ENCODE measurements at regions not wholly inside any gene's neighbourhood (a gene's known extent, or its start where the extent isn't known, plus 50 kb on each side); places are given as distances from the start of the nearest gene placed in this dataset.
"Not testable (repeated sequence)": the region's sequence is repeated elsewhere in the genome, so short reads cannot be mapped to it uniquely, and the experiment has no call there.

GRCh38 chr6:119517428-119517827 is 167.9 kb upstream of the MAN1A1 start:
- no peak for DNase-seq

GRCh38 chr6:119514345-119514744 is 164.8 kb upstream of the MAN1A1 start:
- DNase-seq, result no peak

- DNase-seq, result no peak
Observed at GRCh38 chr6:119511024-119511423, 161.5 kb upstream of the MAN1A1 start.

GRCh38 chr6:119510246-119510645 is 160.7 kb upstream of the MAN1A1 start:
- no peak for DNase-seq

- no peak for DNase-seq
Observed at GRCh38 chr6:119506631-119507174, 157.1 kb upstream of the MAN1A1 start.

- no peak for DNase-seq
Observed at GRCh38 chr6:119501798-119502483, 152.4 kb upstream of the MAN1A1 start.

- DNase-seq, result no peak
Observed at GRCh38 chr6:119499797-119500196, 150.2 kb upstream of the MAN1A1 start.

GRCh38 chr6:119497988-119498727 is 148.6 kb upstream of the MAN1A1 start:
- no peak for DNase-seq

- DNase-seq, result no peak
Observed at GRCh38 chr6:119495230-119495683, 145.7 kb upstream of the MAN1A1 start.

- DNase-seq, result no peak
Observed at GRCh38 chr6:119493980-119494379, 144.4 kb upstream of the MAN1A1 start.

- not testable (repeated sequence) for DNase-seq
Observed at GRCh38 chr6:119491112-119491511, 141.6 kb upstream of the MAN1A1 start.

- not testable (repeated sequence) for DNase-seq
Observed at GRCh38 chr6:119490050-119490449, 140.5 kb upstream of the MAN1A1 start.

- DNase-seq, result no peak
Observed at GRCh38 chr6:119484598-119484997, 135.0 kb upstream of the MAN1A1 start.

- no peak for DNase-seq
Observed at GRCh38 chr6:119483908-119484307, 134.3 kb upstream of the MAN1A1 start.

GRCh38 chr6:119482850-119483285 is 133.3 kb upstream of the MAN1A1 start:
- DNase-seq, result no peak

GRCh38 chr6:119481976-119482375 is 132.4 kb upstream of the MAN1A1 start:
- no peak for DNase-seq

- DNase-seq, result no peak
Observed at GRCh38 chr6:119480961-119481497, 131.5 kb upstream of the MAN1A1 start.

GRCh38 chr6:119479860-119480655 is 130.5 kb upstream of the MAN1A1 start:
- peak; percentile 11 for DNase-seq

GRCh38 chr6:119476554-119476953 is 127.0 kb upstream of the MAN1A1 start:
- no peak for DNase-seq

GRCh38 chr6:119476024-119476423 is 126.5 kb upstream of the MAN1A1 start:
- no peak for DNase-seq

GRCh38 chr6:119470893-119471542 is 121.5 kb upstream of the MAN1A1 start:
- no peak for DNase-seq

- no peak for DNase-seq
Observed at GRCh38 chr6:119467488-119468081, 118.0 kb upstream of the MAN1A1 start.

All from NCI-H1105 (cell line).